Karpas-422 (cell line): ENCODE measurements at regions not wholly inside any gene's neighbourhood (a gene's known extent, or its start where the extent isn't known, plus 50 kb on each side); places are given as distances from the start of the nearest gene placed in this dataset.

Experiments
- DNase-seq: peaks from one replicate; pipeline ENCODE4 v3.0.0-alpha.2; 2015
- H2AFZ ChIP-seq: fragments of 200-600 bp; sonication (generic); 2 replicates; pipeline ENCODE4 v1.6.1; 2014; ENCODE audit warnings: antibody characterized with exemption, low read length, mixed read lengths
- H3K27ac ChIP-seq: fragments of 200-600 bp; sonication (generic); 2 replicates; pipeline ENCODE4 v1.5.1; 2014; ENCODE audit warnings: mild to moderate bottlenecking, low read length, moderate library complexity
- H3K27me3 ChIP-seq: fragments of 200-600 bp; sonication (generic); 2 replicates; pipeline ENCODE4 v1.6.1; 2014; ENCODE audit warnings: low read length, mixed read lengths
- H3K36me3 ChIP-seq: fragments of 200-600 bp; sonication (generic); 2 replicates; pipeline ENCODE4 v1.6.1; 2014; ENCODE audit warnings: low read length, mixed read lengths; ENCODE audit not compliant: insufficient read depth
- H3K4me1 ChIP-seq: fragments of 200-600 bp; sonication (generic); 2 replicates; pipeline ENCODE4 v1.6.1; 2014; ENCODE audit warnings: mild to moderate bottlenecking, low read length, mixed read lengths
- H3K4me2 ChIP-seq: fragments of 200-600 bp; sonication (generic); 2 replicates; pipeline ENCODE4 v1.6.1; 2014; ENCODE audit warnings: low read length, low read depth, mild to moderate bottlenecking; ENCODE audit not compliant: poor library complexity, severe bottlenecking
- H3K4me3 ChIP-seq: fragments of 200-600 bp; sonication (generic); 2 replicates; pipeline ENCODE4 v1.5.1; 2014; ENCODE audit warnings: mild to moderate bottlenecking, antibody characterized with exemption, low read length, mixed read lengths
- H3K79me2 ChIP-seq: fragments of 200-600 bp; sonication (generic); 2 replicates; pipeline ENCODE4 v1.6.1; 2014; ENCODE audit warnings: mild to moderate bottlenecking, low read length, mixed read lengths
- H3K9ac ChIP-seq: fragments of 200-600 bp; sonication (generic); 2 replicates; pipeline ENCODE4 v1.6.0; 2014; ENCODE audit warnings: low read length
- H3K9me2 ChIP-seq: fragments of 200-600 bp; sonication (generic), shearing (Covaris generic); replicated peaks from 2 replicates; pipeline ENCODE4 v1.6.0; 2014; ENCODE audit warnings: mild to moderate bottlenecking, low read length, moderate library complexity; ENCODE audit not compliant: insufficient read depth
- H3K9me3 ChIP-seq: fragments of 300-700, 200-600 bp; sonication (generic); 2 replicates; pipeline ENCODE4 v1.6.1; 2014; ENCODE audit warnings: low read length, mixed read lengths
- H4K20me1 ChIP-seq: fragments of 200-600 bp; sonication (generic); 2 replicates; pipeline ENCODE4 v1.6.1; 2014; ENCODE audit warnings: mild to moderate bottlenecking, antibody characterized with exemption, low read length, low read depth; ENCODE audit not compliant: insufficient read depth

GRCh38 chr6:43952746-43953145 lies 174.5 kb downstream of the MRPL14 start:
- peaks cover 3% of the 10 kb centered on the region; the same call in 1 of the 2 replicates for H4K20me1 ChIP-seq
- no peak overlapping the region for H3K27ac ChIP-seq
- peak; percentile 61 for DNase-seq
- no peaks in the 10 kb centered on the region for H3K36me3 ChIP-seq
- H2AFZ ChIP-seq = no peak overlapping the region
- H3K4me1 ChIP-seq = peaks cover 1% of the 10 kb centered on the region
- no peaks in the 10 kb centered on the region for H3K9me2 ChIP-seq
- H3K9ac ChIP-seq = no peak overlapping the region
- H3K79me2 ChIP-seq = no peaks in the 10 kb centered on the region
- H3K4me2 ChIP-seq = no peak overlapping the region
- H3K27me3 ChIP-seq = peaks cover 4% of the 10 kb centered on the region; the same call in 1 of the 2 replicates
- H3K4me3 ChIP-seq = no peak overlapping the region
- H3K9me3 ChIP-seq = no peaks in the 10 kb centered on the region

- Histone ChIP-seq H4K20me1 (peaks cover 3% of the 10 kb centered on the region; the same call in 1 of the 2 replicates), H3K4me2 (no peak overlapping the region), H3K4me1 (no peaks in the 10 kb centered on the region), H3K36me3 (no peaks in the 10 kb centered on the region), H3K27me3 (peaks cover 4% of the 10 kb centered on the region; the same call in 1 of the 2 replicates), H3K27ac (no peak overlapping the region), H3K9ac (no peak overlapping the region), H3K9me2 (no peaks in the 10 kb centered on the region), H3K4me3 (no peak overlapping the region), H3K9me3 (no peaks in the 10 kb centered on the region), H2AFZ (no peak overlapping the region), H3K79me2 (no peaks in the 10 kb centered on the region)
- DNase-seq = no peak
These were observed 175.2 kb downstream of the MRPL14 start for GRCh38 chr6:43951756-43952675.

GRCh38 chr6:43951063-43951755 lies 176.0 kb downstream of the MRPL14 start:
- Histone ChIP-seq H3K9me2 (no peaks in the 10 kb centered on the region), H2AFZ (no peak overlapping the region), H3K79me2 (no peaks in the 10 kb centered on the region), H3K4me1 (no peaks in the 10 kb centered on the region), H3K36me3 (no peaks in the 10 kb centered on the region), H4K20me1 (peaks cover 3% of the 10 kb centered on the region; the same call in 1 of the 2 replicates), H3K4me2 (no peak overlapping the region), H3K4me3 (no peak overlapping the region), H3K9me3 (no peaks in the 10 kb centered on the region), H3K27me3 (no peaks in the 10 kb centered on the region), H3K27ac (no peak overlapping the region), H3K9ac (no peak overlapping the region)
- DNase-seq = peak; percentile 62

- Histone ChIP-seq H3K27ac (no peak overlapping the region), H3K4me2 (no peak overlapping the region), H3K4me3 (no peak overlapping the region), H2AFZ (no peak overlapping the region), H3K79me2 (no peaks in the 10 kb centered on the region), H3K9ac (no peak overlapping the region), H4K20me1 (peaks cover 3% of the 10 kb centered on the region; the same call in 1 of the 2 replicates), H3K27me3 (no peaks in the 10 kb centered on the region), H3K36me3 (no peaks in the 10 kb centered on the region), H3K9me2 (no peaks in the 10 kb centered on the region), H3K4me1 (no peaks in the 10 kb centered on the region), H3K9me3 (no peaks in the 10 kb centered on the region)
- DNase-seq = no peak
These were observed 176.6 kb downstream of the MRPL14 start for GRCh38 chr6:43950731-43951062.

GRCh38 chr6:43950051-43950605 lies 177.1 kb downstream of the MRPL14 start:
- no peaks in the 10 kb centered on the region for H3K4me1 ChIP-seq
- DNase-seq = no peak
- H3K27me3 ChIP-seq = no peaks in the 10 kb centered on the region
- H3K79me2 ChIP-seq = no peaks in the 10 kb centered on the region
- H3K27ac ChIP-seq = no peak overlapping the region
- no peak overlapping the region for H3K9ac ChIP-seq
- no peaks in the 10 kb centered on the region for H3K9me2 ChIP-seq
- peaks cover 3% of the 10 kb centered on the region; the same call in 1 of the 2 replicates for H4K20me1 ChIP-seq
- no peaks in the 10 kb centered on the region for H3K9me3 ChIP-seq
- H3K4me2 ChIP-seq = no peak overlapping the region
- no peaks in the 10 kb centered on the region for H3K36me3 ChIP-seq
- no peak overlapping the region for H3K4me3 ChIP-seq
- H2AFZ ChIP-seq = no peak overlapping the region

GRCh38 chr6:43949551-43949991 lies 177.7 kb downstream of the MRPL14 start:
- Histone ChIP-seq H3K4me1 (no peaks in the 10 kb centered on the region), H3K79me2 (no peaks in the 10 kb centered on the region), H3K36me3 (no peaks in the 10 kb centered on the region), H3K9me2 (no peaks in the 10 kb centered on the region), H2AFZ (no peak overlapping the region), H3K4me3 (no peak overlapping the region), H4K20me1 (peaks cover 3% of the 10 kb centered on the region; the same call in 1 of the 2 replicates), H3K9ac (no peak overlapping the region), H3K9me3 (no peaks in the 10 kb centered on the region), H3K27me3 (no peaks in the 10 kb centered on the region), H3K27ac (no peak overlapping the region), H3K4me2 (no peak overlapping the region)
- DNase-seq = no peak

- no peaks in the 10 kb centered on the region for H3K9me2 ChIP-seq
- no peaks in the 10 kb centered on the region for H3K27me3 ChIP-seq
- H3K4me1 ChIP-seq = no peaks in the 10 kb centered on the region
- H3K36me3 ChIP-seq = no peaks in the 10 kb centered on the region
- no peaks in the 10 kb centered on the region for H3K79me2 ChIP-seq
- H4K20me1 ChIP-seq = peaks cover 3% of the 10 kb centered on the region; the same call in 1 of the 2 replicates
- H3K4me3 ChIP-seq = no peak overlapping the region
- H3K27ac ChIP-seq = no peak overlapping the region
- H3K9me3 ChIP-seq = no peaks in the 10 kb centered on the region
- H3K4me2 ChIP-seq = no peak overlapping the region
- no peak overlapping the region for H2AFZ ChIP-seq
- H3K9ac ChIP-seq = no peak overlapping the region
- no peak for DNase-seq
These were observed 178.4 kb downstream of the MRPL14 start for GRCh38 chr6:43948527-43949485.
